ENCODE measurements at regions not wholly inside any gene's neighbourhood (a gene's known extent, or its start where the extent isn't known, plus 50 kb on each side); places are given as distances from the start of the nearest gene placed in this dataset.
"Not testable (repeated sequence)": the region's sequence is repeated elsewhere in the genome, so short reads cannot be mapped to it uniquely, and the experiment has no call there.

DNA sequence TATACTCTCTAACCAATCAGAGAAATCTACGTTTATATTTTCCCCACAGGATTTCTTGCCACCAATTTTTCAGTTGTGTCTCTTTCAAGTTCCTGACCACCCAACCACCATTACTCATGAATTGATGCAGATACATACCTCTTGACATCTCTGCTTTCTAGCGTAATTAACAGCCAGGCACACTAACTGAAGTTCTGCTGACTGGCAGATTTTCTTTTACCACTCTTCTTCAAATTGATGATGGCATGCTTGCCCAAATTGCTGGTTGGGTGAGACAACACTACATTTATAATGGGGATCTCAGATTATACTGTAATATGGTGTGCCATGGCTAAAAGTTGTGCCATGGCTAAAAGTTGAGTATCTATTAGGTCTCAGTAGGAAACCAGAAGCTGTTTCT lies 566.7 kb downstream of the ADGRL2 start:
- 0 out of 2 replicates have a peak, but pooled peaks cover 1% of the 10 kb centered on the region for H3K4me1 ChIP-seq (ENCODE audit: insufficient read depth, low read length)
- H3K4me3 ChIP-seq (ENCODE audit: low read length): no peak overlapping the region
- no peaks in the 10 kb centered on the region for H3K36me3 ChIP-seq (ENCODE audit: insufficient read depth, low read depth, low read length)
- H3K9ac ChIP-seq (ENCODE audit: low read depth, low read length): no peak overlapping the region
- H3K9me3 ChIP-seq (ENCODE audit: insufficient read depth, low read depth, low read length): no peaks in the 10 kb centered on the region
- H3K27me3 ChIP-seq (ENCODE audit: insufficient read depth, low read length): no peaks in the 10 kb centered on the region
- H3K27ac ChIP-seq (ENCODE audit: low read length): no peak overlapping the region

DNA sequence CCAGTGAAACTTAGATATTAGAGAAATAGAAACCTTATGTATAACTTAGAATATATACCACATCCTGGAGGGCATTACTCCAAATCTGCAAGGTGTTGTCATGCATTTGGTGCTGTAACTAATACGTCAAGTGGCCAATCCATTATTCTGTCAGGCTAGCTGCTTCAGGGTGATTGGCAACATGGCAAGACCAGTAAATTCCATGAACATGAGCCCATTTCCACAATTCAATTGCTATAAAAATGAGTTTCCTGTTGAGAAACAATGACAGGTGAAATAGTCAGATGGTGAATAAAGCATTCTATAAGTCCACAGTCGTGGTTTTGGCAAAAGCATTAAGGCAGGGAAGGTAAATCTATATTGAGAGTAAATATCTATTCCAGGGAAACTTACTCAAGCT lies 566.0 kb downstream of the ADGRL2 start:
- no peaks in the 10 kb centered on the region for H3K27me3 ChIP-seq (ENCODE audit: insufficient read depth, low read length)
- H3K4me1 ChIP-seq (ENCODE audit: insufficient read depth, low read length): peaks cover 8% of the 10 kb centered on the region; the same call in 1 of the 2 replicates
- no peaks in the 10 kb centered on the region for H3K9me3 ChIP-seq (ENCODE audit: insufficient read depth, low read depth, low read length)
- no peaks in the 10 kb centered on the region for H3K36me3 ChIP-seq (ENCODE audit: insufficient read depth, low read depth, low read length)
- H3K4me3 ChIP-seq (ENCODE audit: low read length): no peak overlapping the region
- H3K27ac ChIP-seq (ENCODE audit: low read length): no peak overlapping the region
- H3K9ac ChIP-seq (ENCODE audit: low read depth, low read length): no peak overlapping the region

DNA sequence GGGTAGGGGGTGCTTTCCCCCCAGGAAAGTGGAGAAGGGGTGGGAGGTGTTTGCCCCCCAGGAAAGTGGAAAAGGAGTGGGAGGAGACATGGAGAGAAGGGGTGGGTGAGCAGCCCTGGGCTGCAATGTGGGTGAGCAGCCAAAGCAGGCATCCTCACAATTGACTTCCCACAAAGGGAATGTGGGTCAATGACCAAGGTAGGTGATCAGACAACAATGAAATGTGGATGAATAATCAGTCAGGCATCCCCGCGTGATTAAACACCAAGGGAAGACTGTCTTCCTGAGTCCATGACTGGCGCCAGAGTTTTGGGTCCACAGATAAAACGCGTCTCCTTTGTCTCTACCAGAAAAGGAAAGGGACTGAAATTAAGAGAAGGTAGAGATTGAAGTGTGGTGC lies 558.8 kb downstream of the ADGRL2 start:
- H3K4me3 ChIP-seq (ENCODE audit: low read length); H3K36me3 ChIP-seq (ENCODE audit: insufficient read depth, low read depth, low read length); H3K9ac ChIP-seq (ENCODE audit: low read depth, low read length); H3K9me3 ChIP-seq (ENCODE audit: insufficient read depth, low read depth, low read length); H3K27ac ChIP-seq (ENCODE audit: low read length); H3K27me3 ChIP-seq (ENCODE audit: insufficient read depth, low read length): not testable (repeated sequence)
- H3K4me1 ChIP-seq (ENCODE audit: insufficient read depth, low read length): peaks cover 12% of the 10 kb centered on the region; the same call in 1 of the 2 replicates

DNA sequence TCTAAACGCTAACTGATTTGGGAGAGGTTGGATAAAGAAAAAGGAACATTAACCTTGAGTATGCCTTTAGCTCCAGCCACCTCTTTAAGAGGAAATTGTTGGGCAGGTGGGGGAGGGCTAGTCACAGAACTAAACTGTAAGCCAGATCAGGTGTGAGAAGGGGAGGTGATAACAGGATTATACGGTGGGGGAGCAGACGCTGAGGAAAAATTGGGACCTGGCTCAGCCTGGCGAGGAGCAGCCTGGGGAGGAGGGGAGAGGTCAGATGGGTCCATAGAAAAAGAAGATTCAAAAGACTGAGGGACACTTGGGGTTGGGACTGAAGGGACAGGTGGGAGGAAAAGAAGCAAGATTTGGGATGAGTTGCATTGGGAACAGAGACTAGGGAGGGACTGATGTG lies 558.0 kb downstream of the ADGRL2 start:
- not testable (repeated sequence) for H3K27me3 ChIP-seq (ENCODE audit: insufficient read depth, low read length); H3K27ac ChIP-seq (ENCODE audit: low read length); H3K9me3 ChIP-seq (ENCODE audit: insufficient read depth, low read depth, low read length); H3K9ac ChIP-seq (ENCODE audit: low read depth, low read length); H3K36me3 ChIP-seq (ENCODE audit: insufficient read depth, low read depth, low read length); H3K4me3 ChIP-seq (ENCODE audit: low read length)
- peaks cover 12% of the 10 kb centered on the region; the same call in 1 of the 2 replicates for H3K4me1 ChIP-seq (ENCODE audit: insufficient read depth, low read length)

DNA sequence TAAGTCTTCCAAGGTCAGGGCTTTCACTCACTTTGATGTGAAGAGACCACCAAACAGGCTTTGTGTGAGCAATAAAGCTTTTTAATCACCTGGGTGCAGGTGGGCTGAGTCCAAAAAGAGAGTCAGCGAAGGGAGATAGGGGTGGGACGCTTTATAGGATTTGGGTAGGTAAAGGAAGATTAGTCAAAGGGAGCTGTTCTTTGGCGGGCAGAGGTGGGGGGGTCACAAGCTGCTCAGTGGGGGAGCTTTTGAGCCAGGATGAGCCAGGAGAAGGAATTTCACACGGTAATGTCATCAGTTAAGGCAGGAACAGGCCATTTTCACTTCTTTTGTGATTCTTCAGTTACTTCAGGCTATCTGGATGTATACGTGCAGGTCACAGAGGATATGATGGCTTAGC lies 553.8 kb downstream of the ADGRL2 start:
- peaks cover 10% of the 10 kb centered on the region for H3K9me3 ChIP-seq (ENCODE audit: insufficient read depth, low read depth, low read length)
- H3K27me3 ChIP-seq (ENCODE audit: insufficient read depth, low read length); H3K4me1 ChIP-seq (ENCODE audit: insufficient read depth, low read length); H3K4me3 ChIP-seq (ENCODE audit: low read length); H3K9ac ChIP-seq (ENCODE audit: low read depth, low read length); H3K27ac ChIP-seq (ENCODE audit: low read length); H3K36me3 ChIP-seq (ENCODE audit: insufficient read depth, low read depth, low read length): not testable (repeated sequence)

DNA sequence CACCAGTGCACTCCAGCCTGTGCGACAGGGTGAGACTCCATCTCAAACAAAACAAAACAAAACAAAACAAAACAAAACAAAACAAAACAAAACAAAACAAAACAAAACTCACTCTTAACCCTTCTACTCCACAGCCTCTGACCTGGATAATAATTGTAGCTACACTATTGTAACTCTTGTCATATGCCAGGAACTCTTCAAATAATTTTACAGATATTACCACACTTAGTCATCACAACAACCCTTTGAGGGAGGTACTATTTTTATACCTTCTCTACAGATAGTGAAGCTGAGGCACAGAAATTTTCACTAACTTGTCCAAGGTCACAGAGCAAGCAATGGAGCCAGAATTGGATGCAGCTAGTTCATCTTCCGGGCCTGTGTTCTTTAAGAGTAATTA lies 547.8 kb downstream of the ADGRL2 start:
- H3K4me1 ChIP-seq (ENCODE audit: insufficient read depth, low read length): no peaks in the 10 kb centered on the region
- no peaks in the 10 kb centered on the region for H3K36me3 ChIP-seq (ENCODE audit: insufficient read depth, low read depth, low read length)
- no peak overlapping the region for H3K27ac ChIP-seq (ENCODE audit: low read length)
- peaks cover 10% of the 10 kb centered on the region for H3K9me3 ChIP-seq (ENCODE audit: insufficient read depth, low read depth, low read length)
- H3K27me3 ChIP-seq (ENCODE audit: insufficient read depth, low read length): no peaks in the 10 kb centered on the region
- H3K9ac ChIP-seq (ENCODE audit: low read depth, low read length): no peak overlapping the region
- no peak overlapping the region for H3K4me3 ChIP-seq (ENCODE audit: low read length)

DNA sequence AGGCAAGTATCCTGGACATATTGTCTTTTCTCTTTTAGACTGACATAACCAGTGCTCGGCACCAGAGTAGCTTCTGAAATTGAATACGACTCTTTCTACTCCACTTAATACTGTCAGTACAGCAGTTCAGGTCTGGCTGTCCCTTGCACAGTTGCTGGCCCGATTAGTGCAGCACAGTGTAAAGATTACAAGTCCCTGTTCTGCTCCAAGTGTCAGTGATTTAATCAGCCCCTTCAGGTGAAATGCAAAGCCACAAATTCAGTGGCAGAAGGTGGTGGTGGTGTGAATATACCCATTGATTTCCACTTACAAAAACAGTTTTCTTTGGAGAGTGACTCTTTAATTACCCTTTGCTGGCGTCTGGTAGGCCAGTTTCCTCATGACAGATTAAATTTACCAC lies 545.4 kb downstream of the ADGRL2 start:
- no peaks in the 10 kb centered on the region for H3K36me3 ChIP-seq (ENCODE audit: insufficient read depth, low read depth, low read length)
- no peak overlapping the region for H3K27ac ChIP-seq (ENCODE audit: low read length)
- no peaks in the 10 kb centered on the region for H3K27me3 ChIP-seq (ENCODE audit: insufficient read depth, low read length)
- peaks cover 10% of the 10 kb centered on the region; the same call in 1 of the 2 replicates for H3K9me3 ChIP-seq (ENCODE audit: insufficient read depth, low read depth, low read length)
- no peak overlapping the region for H3K4me3 ChIP-seq (ENCODE audit: low read length)
- H3K4me1 ChIP-seq (ENCODE audit: insufficient read depth, low read length): no peaks in the 10 kb centered on the region
- no peak overlapping the region for H3K9ac ChIP-seq (ENCODE audit: low read depth, low read length)

DNA sequence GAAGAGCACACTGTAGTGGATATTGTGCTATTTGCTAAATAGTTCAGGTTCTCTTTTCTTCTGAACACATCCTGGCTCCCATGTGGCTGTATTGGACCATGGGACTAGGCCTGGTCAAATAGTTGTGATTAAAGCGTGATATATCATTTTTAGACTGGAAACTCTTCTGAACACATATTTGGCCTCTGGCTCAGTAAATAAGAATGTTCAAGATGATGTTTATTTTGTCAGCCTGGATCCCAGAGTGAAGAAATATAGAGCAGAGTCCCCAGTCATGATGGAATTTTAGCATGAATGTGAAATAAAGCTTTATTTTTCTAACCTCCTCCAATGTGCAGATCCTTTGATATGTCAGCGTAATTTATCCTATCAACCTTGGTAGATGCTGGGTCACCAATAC lies 542.6 kb downstream of the ADGRL2 start:
- Histone ChIP-seq H3K27me3 (ENCODE audit: insufficient read depth, low read length) (no peaks in the 10 kb centered on the region), H3K4me3 (ENCODE audit: low read length) (no peak overlapping the region), H3K9ac (ENCODE audit: low read depth, low read length) (no peak overlapping the region), H3K4me1 (ENCODE audit: insufficient read depth, low read length) (no peaks in the 10 kb centered on the region), H3K36me3 (ENCODE audit: insufficient read depth, low read depth, low read length) (no peaks in the 10 kb centered on the region), H3K9me3 (ENCODE audit: insufficient read depth, low read depth, low read length) (no peaks in the 10 kb centered on the region), H3K27ac (ENCODE audit: low read length) (no peak overlapping the region)

DNA sequence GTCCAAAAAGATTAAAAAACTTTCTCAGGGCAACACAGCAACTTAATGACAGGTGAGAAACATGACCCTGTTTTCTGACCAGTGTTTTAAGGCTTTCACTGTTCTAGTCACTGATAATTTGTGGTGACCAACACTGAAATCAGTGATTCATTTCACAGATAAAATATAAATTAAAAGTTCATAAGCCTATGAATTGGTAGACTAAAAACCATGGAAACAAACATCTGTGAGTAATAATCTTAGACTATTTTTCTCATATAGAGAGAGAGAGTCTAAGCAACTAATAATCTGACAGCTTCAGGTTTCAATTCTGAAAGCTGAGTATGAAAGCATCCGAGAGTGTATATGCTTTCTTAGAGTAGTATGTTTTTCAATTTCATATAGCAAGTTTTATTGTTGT lies 536.9 kb downstream of the ADGRL2 start:
- Histone ChIP-seq H3K9me3 (ENCODE audit: insufficient read depth, low read depth, low read length) (no peaks in the 10 kb centered on the region; the same call in 1 of the 2 replicates), H3K27me3 (ENCODE audit: insufficient read depth, low read length) (no peaks in the 10 kb centered on the region), H3K36me3 (ENCODE audit: insufficient read depth, low read depth, low read length) (no peaks in the 10 kb centered on the region), H3K9ac (ENCODE audit: low read depth, low read length) (no peak overlapping the region), H3K27ac (ENCODE audit: low read length) (no peak overlapping the region), H3K4me1 (ENCODE audit: insufficient read depth, low read length) (no peaks in the 10 kb centered on the region), H3K4me3 (ENCODE audit: low read length) (no peak overlapping the region)

DNA sequence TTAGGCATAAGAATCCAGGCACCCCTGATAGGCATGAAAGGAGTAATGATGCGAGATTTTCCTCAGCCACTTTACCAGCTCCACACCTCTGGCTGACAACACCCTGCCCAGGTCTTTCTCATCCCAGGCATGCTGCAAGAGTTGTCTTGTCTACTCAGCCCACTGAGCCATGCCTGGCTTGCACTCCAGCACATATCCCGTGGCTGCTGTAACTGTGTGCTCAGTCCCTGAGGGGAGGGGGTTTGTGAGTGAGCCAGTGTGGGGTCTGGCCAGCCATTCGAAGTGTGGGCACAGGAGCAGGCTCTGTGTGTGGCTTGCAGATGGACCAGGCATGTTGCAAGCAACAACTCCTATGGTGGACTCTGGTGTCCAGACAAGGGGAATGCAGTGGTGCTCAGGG lies 529.6 kb downstream of the ADGRL2 start:
- H3K27ac ChIP-seq (ENCODE audit: low read length): no peak overlapping the region
- peaks cover 11% of the 10 kb centered on the region; the same call in 1 of the 2 replicates for H3K4me1 ChIP-seq (ENCODE audit: insufficient read depth, low read length)
- H3K4me3 ChIP-seq (ENCODE audit: low read length): no peak overlapping the region
- no peaks in the 10 kb centered on the region for H3K36me3 ChIP-seq (ENCODE audit: insufficient read depth, low read depth, low read length)
- no peaks in the 10 kb centered on the region for H3K27me3 ChIP-seq (ENCODE audit: insufficient read depth, low read length)
- no peaks in the 10 kb centered on the region; the same call in 1 of the 2 replicates for H3K9me3 ChIP-seq (ENCODE audit: insufficient read depth, low read depth, low read length)
- H3K9ac ChIP-seq (ENCODE audit: low read depth, low read length): no peak overlapping the region

DNA sequence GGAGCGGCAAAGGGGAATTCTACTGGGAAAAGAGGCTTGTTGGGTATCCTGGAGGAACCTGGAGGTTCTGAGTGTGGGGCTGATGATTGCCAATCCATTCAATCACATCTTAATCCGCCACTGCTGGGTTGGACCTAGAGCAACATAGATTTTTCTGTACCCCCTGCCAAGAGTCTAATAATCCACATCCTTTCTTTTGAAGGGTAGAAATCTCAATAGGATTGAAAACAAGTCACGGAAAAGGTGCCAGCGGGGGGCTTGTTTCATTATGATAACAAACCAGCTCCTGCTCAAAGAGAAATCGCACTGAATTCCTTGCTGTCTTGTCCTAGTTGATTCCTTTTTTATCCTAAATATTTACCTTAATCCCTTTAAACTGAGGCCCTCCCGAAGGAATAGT lies 528.5 kb downstream of the ADGRL2 start:
- H3K9ac ChIP-seq (ENCODE audit: low read depth, low read length): no peak overlapping the region
- peaks cover 11% of the 10 kb centered on the region; the same call in 1 of the 2 replicates for H3K4me1 ChIP-seq (ENCODE audit: insufficient read depth, low read length)
- H3K4me3 ChIP-seq (ENCODE audit: low read length): no peak overlapping the region
- no peaks in the 10 kb centered on the region for H3K36me3 ChIP-seq (ENCODE audit: insufficient read depth, low read depth, low read length)
- H3K27ac ChIP-seq (ENCODE audit: low read length): no peak overlapping the region
- H3K9me3 ChIP-seq (ENCODE audit: insufficient read depth, low read depth, low read length): no peaks in the 10 kb centered on the region; the same call in 1 of the 2 replicates
- H3K27me3 ChIP-seq (ENCODE audit: insufficient read depth, low read length): no peaks in the 10 kb centered on the region

DNA sequence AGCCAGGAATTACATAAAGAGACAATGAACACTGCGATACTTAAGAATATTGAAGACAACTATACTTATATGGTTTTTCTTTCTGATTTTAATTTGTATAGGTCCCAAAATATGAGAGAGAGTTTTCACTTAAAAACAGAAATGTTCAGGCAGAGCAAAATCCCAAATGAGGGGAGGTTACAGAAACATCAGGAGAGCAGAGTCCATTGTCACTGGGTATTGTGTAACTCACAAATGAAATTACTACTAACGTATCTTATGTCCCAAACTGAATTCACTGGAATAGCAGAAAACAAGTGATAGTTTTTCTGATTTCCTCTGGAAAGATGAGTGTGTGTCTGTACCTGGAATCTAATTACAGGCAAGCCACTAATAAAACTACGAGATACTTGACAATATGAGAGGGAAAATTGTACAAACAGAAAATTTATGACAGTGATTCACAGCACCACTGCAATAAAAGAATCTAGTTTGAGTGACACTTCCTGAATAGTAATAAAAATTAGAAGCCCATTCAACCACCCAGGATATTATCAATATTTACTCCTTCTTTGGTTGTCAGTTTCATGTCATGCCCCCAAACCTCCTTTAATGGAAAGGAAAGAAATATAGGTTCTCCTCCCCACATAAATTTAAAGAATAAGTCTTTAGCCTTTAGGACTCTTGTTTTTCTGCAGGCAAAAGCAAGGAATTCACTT lies 522.6 kb downstream of the ADGRL2 start:
- H3K27me3 ChIP-seq (ENCODE audit: insufficient read depth, low read length): no peaks in the 10 kb centered on the region
- peaks cover 4% of the 10 kb centered on the region; the same call in 1 of the 2 replicates for H3K4me1 ChIP-seq (ENCODE audit: insufficient read depth, low read length)
- no peak overlapping the region for H3K27ac ChIP-seq (ENCODE audit: low read length)
- no peaks in the 10 kb centered on the region for H3K9me3 ChIP-seq (ENCODE audit: insufficient read depth, low read depth, low read length)
- no peak overlapping the region for H3K9ac ChIP-seq (ENCODE audit: low read depth, low read length)
- H3K36me3 ChIP-seq (ENCODE audit: insufficient read depth, low read depth, low read length): no peaks in the 10 kb centered on the region
- H3K4me3 ChIP-seq (ENCODE audit: low read length): no peak overlapping the region
